ENCODE measurements at regions not wholly inside any gene's neighbourhood (a gene's known extent, or its start where the extent isn't known, plus 50 kb on each side); places are given as distances from the start of the nearest gene placed in this dataset.

DNA sequence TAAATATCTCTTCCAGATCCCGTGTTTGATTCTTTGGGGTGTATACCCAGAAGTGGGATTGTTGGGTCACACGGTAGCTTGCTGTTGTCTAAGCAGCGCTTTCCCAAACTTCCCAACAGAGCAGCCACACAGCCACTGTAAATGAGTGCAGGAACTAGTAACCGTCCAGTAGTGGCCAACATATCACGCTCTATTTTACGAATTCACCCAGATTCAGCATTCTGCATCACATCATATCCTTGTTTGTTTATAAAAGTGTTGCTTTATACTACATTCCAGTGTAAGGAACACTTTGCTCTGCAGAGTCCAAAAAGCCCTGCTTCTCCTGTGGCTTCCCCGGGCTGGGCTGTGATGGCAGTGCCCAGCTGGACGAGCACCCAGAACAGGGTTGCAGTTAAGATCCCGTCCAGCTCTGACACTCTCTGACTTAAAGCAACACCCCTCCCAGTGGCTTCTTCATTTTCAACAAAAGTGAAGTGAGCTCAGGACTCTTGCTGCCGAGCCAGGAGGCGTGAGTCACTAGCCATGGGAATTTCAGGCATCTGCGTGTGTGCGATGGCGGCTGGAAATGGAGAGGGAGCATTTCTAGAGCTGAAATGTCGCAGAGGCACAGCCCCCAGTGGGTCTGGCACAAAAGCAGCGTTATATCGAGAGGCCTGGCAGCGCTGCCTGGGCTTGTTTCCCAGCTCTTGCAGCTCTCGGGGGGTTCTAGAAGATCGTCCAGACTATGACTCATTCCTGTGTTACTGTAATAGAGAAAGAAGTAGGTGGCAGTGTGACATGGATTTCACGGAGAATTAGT is 216.3 kb upstream of the ECI2 start:
- H3K4me2 ChIP-seq = no peak overlapping the region
- H3K36me3 ChIP-seq (ENCODE audit: insufficient read depth) = no peaks in the 10 kb centered on the region
- H3K79me2 ChIP-seq (replicated peaks; ENCODE audit: insufficient read depth) = no peaks in the 10 kb centered on the region
- Mint-ChIP-seq H3K9me3 (no peaks in the 10 kb centered on the region; the same call in 2 of the 3 replicates), H3K27me3 (ENCODE audit: insufficient read depth, low read depth, poor library complexity) (no peaks in the 10 kb centered on the region), H3K4me3 (no peak overlapping the region), H3K36me3 (ENCODE audit: low read depth) (no peaks in the 10 kb centered on the region; the same call in 2 of the 3 replicates), H3K27ac (no peak overlapping the region), H3K4me1 (no peaks in the 10 kb centered on the region; the same call in 2 of the 3 replicates)
- ATAC-seq (no peak), DNase-seq (ENCODE audit: low spot score) (no peak)
- TF ChIP-seq ZNF331 (CRISPR knock-in tag; IDR thresholded peaks at IDR 0.05; ENCODE audit: low read depth) (no peak), JUNB (IDR thresholded peaks at IDR 0.05; ENCODE audit: unreplicated experiment) (no peak), EZH2phosphoT487 (IDR thresholded peaks at IDR 0.05; ENCODE audit: unreplicated experiment) (no peak), NANOG (IDR thresholded peaks at IDR 0.05; ENCODE audit: borderline replicate concordance) (no peak), STAT1 (IDR thresholded peaks at IDR 0.05; ENCODE audit: unreplicated experiment) (no peak), POLR2AphosphoS5 (IDR thresholded peaks at IDR 0.05; ENCODE audit: low read depth) (no peak), CREB1 (CRISPR knock-in tag; IDR thresholded peaks at IDR 0.05; ENCODE audit: low read depth) (no peak), EZH2 (IDR thresholded peaks at IDR 0.05; ENCODE audit: low read depth, unreplicated experiment) (no peak)
- TF ChIP-seq, protein P1, sequence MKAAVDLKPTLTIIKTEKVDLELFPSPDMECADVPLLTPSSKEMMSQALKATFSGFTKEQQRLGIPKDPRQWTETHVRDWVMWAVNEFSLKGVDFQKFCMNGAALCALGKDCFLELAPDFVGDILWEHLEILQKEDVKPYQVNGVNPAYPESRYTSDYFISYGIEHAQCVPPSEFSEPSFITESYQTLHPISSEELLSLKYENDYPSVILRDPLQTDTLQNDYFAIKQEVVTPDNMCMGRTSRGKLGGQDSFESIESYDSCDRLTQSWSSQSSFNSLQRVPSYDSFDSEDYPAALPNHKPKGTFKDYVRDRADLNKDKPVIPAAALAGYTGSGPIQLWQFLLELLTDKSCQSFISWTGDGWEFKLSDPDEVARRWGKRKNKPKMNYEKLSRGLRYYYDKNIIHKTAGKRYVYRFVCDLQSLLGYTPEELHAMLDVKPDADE (IDR thresholded peaks at IDR 0.05) = no peak
- H2AFZ ChIP-seq = 0 out of 2 replicates have a peak overlapping the region, but pooled peaks have one; percentile 28
- no peaks in the 10 kb centered on the region for H4K20me1 ChIP-seq (replicated peaks; ENCODE audit: insufficient read depth)
- peaks cover 4% of the 10 kb centered on the region; the same call in 1 of the 2 replicates for H3K9me2 ChIP-seq (ENCODE audit: insufficient read depth)
- no peaks in the 10 kb centered on the region for H3F3A ChIP-seq (replicated peaks; ENCODE audit: low read depth)
- no peak overlapping the region for H3K4me3 ChIP-seq
- H3K27me3 ChIP-seq (ENCODE audit: insufficient read depth) = no peaks in the 10 kb centered on the region
- H3K4me1 ChIP-seq (ENCODE audit: insufficient read depth) = no peaks in the 10 kb centered on the region
- no peak overlapping the region for H3K27ac ChIP-seq (ENCODE audit: low read depth)

DNA sequence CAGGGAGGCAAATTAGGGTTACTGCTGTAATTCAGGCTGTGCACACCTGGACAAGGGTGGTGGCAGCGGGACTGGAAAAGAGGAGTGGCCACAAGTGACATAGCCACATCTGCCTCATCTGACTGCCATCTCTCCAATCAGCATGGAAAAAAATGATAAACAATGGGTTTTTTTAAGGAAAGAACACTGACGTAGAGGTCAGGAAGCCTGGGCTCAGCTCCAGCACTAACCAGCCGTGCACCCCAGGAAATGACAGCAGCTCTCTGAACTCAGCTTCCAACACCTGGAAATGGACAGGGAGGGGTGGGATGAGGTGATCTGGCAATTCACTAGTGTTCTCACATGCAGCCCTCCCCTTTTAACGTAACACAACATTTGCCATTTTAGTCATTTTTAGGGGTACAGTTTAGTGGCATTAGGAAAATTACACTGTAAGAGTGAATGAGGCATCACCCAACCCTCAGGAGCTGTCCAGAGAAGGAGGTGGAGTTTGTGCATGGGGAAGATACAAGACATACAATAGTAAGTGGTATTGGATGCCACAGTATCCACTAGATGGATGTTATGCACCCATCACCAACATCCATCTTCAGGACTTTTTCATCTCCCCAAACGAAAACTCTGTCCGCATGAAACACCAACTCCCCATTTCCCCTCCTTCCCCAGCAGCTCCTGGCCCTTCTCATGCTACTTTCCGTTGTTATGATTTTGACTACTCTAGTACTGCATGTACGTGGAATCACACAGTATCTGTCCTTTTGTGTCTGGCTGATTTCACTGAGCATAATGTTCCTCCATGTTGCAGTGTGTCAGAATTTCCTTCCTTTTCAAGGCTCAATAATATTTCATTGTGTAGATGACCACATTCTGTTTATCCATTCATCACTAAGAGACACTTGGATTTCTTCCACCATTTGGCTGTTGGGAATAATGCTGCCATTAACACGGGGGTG is 215.5 kb upstream of the ECI2 start:
- H4K20me1 ChIP-seq (replicated peaks; ENCODE audit: insufficient read depth) = no peaks in the 10 kb centered on the region
- H3K36me3 ChIP-seq (ENCODE audit: insufficient read depth) = no peaks in the 10 kb centered on the region
- Mint-ChIP-seq H3K36me3 (ENCODE audit: low read depth) (no peaks in the 10 kb centered on the region; the same call in 2 of the 3 replicates), H3K4me1 (no peaks in the 10 kb centered on the region; the same call in 2 of the 3 replicates), H3K9me3 (no peaks in the 10 kb centered on the region; the same call in 2 of the 3 replicates), H3K4me3 (no peak overlapping the region), H3K27me3 (ENCODE audit: insufficient read depth, low read depth, poor library complexity) (no peaks in the 10 kb centered on the region), H3K27ac (no peak overlapping the region)
- H3K79me2 ChIP-seq (replicated peaks; ENCODE audit: insufficient read depth) = no peaks in the 10 kb centered on the region
- H3K4me1 ChIP-seq (ENCODE audit: insufficient read depth) = no peaks in the 10 kb centered on the region
- H3K27ac ChIP-seq (ENCODE audit: low read depth) = no peak overlapping the region
- no peaks in the 10 kb centered on the region for H3K27me3 ChIP-seq (ENCODE audit: insufficient read depth)
- ATAC-seq = no peak
- H3K9me2 ChIP-seq (ENCODE audit: insufficient read depth) = peaks cover 4% of the 10 kb centered on the region; the same call in 1 of the 2 replicates
- H3K4me3 ChIP-seq = no peak overlapping the region
- no peak overlapping the region for H2AFZ ChIP-seq
- no peak for TF ChIP-seq CREB1 (CRISPR knock-in tag; IDR thresholded peaks at IDR 0.05; ENCODE audit: low read depth)
- no peak for TF ChIP-seq EZH2 (IDR thresholded peaks at IDR 0.05; ENCODE audit: low read depth, unreplicated experiment)
- TF ChIP-seq, protein P2, sequence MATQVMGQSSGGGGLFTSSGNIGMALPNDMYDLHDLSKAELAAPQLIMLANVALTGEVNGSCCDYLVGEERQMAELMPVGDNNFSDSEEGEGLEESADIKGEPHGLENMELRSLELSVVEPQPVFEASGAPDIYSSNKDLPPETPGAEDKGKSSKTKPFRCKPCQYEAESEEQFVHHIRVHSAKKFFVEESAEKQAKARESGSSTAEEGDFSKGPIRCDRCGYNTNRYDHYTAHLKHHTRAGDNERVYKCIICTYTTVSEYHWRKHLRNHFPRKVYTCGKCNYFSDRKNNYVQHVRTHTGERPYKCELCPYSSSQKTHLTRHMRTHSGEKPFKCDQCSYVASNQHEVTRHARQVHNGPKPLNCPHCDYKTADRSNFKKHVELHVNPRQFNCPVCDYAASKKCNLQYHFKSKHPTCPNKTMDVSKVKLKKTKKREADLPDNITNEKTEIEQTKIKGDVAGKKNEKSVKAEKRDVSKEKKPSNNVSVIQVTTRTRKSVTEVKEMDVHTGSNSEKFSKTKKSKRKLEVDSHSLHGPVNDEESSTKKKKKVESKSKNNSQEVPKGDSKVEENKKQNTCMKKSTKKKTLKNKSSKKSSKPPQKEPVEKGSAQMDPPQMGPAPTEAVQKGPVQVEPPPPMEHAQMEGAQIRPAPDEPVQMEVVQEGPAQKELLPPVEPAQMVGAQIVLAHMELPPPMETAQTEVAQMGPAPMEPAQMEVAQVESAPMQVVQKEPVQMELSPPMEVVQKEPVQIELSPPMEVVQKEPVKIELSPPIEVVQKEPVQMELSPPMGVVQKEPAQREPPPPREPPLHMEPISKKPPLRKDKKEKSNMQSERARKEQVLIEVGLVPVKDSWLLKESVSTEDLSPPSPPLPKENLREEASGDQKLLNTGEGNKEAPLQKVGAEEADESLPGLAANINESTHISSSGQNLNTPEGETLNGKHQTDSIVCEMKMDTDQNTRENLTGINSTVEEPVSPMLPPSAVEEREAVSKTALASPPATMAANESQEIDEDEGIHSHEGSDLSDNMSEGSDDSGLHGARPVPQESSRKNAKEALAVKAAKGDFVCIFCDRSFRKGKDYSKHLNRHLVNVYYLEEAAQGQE (IDR thresholded peaks at IDR 0.05; ENCODE audit: unreplicated experiment) = no peak
- no peak for TF ChIP-seq STAT1 (IDR thresholded peaks at IDR 0.05; ENCODE audit: unreplicated experiment)
- no peak for TF ChIP-seq POLR2AphosphoS5 (IDR thresholded peaks at IDR 0.05; ENCODE audit: low read depth)
- TF ChIP-seq NANOG (IDR thresholded peaks at IDR 0.05; ENCODE audit: borderline replicate concordance) = no peak
- no peak for TF ChIP-seq ZNF114 (CRISPR knock-in tag; IDR thresholded peaks at IDR 0.05)
- TF ChIP-seq JUNB (IDR thresholded peaks at IDR 0.05; ENCODE audit: unreplicated experiment) = no peak
- TF ChIP-seq, protein P3, sequence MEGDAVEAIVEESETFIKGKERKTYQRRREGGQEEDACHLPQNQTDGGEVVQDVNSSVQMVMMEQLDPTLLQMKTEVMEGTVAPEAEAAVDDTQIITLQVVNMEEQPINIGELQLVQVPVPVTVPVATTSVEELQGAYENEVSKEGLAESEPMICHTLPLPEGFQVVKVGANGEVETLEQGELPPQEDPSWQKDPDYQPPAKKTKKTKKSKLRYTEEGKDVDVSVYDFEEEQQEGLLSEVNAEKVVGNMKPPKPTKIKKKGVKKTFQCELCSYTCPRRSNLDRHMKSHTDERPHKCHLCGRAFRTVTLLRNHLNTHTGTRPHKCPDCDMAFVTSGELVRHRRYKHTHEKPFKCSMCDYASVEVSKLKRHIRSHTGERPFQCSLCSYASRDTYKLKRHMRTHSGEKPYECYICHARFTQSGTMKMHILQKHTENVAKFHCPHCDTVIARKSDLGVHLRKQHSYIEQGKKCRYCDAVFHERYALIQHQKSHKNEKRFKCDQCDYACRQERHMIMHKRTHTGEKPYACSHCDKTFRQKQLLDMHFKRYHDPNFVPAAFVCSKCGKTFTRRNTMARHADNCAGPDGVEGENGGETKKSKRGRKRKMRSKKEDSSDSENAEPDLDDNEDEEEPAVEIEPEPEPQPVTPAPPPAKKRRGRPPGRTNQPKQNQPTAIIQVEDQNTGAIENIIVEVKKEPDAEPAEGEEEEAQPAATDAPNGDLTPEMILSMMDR (conservative IDR thresholded peaks at IDR 0.05; ENCODE audit: low read depth in 2 of 2) = no peak
- no peak for TF ChIP-seq ZNF331 (CRISPR knock-in tag; IDR thresholded peaks at IDR 0.05; ENCODE audit: low read depth)
- TF ChIP-seq, protein P1 (IDR thresholded peaks at IDR 0.05) = no peak
- H3F3A ChIP-seq (replicated peaks; ENCODE audit: low read depth) = no peaks in the 10 kb centered on the region
- no peak overlapping the region for H3K4me2 ChIP-seq
- no peak for DNase-seq (ENCODE audit: low spot score)

Data from GM23338 (cell line).